ENCODE measurements at regions not wholly inside any gene's neighbourhood (a gene's known extent, or its start where the extent isn't known, plus 50 kb on each side); places are given as distances from the start of the nearest gene placed in this dataset.

DNA sequence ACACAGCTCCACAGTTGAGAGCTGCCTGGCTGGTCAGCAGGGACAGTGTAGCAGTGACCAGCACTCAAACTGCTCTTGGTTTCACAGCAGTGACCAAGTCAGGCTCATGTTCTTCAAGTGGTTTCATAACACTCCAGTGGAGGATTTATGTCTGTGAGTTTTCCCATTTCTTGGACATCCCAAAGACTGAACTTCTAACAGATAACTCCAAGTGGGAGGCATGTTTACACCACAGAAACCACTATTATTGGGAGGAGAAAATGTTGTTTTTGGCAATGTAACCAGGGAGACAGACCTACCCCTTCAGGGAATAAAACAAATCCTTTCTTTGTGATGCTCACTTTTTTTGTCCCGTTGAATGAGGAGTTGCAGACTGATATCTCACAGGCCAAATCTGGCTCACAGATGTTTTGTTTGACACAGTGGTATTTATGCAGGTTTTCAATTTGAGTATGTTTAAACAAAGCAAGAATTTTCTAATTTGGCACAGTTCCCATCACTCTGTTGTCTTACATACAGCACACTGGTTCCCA, 141.5 kb downstream of the RMI1 start:
- TF ChIP-seq, protein P1, sequence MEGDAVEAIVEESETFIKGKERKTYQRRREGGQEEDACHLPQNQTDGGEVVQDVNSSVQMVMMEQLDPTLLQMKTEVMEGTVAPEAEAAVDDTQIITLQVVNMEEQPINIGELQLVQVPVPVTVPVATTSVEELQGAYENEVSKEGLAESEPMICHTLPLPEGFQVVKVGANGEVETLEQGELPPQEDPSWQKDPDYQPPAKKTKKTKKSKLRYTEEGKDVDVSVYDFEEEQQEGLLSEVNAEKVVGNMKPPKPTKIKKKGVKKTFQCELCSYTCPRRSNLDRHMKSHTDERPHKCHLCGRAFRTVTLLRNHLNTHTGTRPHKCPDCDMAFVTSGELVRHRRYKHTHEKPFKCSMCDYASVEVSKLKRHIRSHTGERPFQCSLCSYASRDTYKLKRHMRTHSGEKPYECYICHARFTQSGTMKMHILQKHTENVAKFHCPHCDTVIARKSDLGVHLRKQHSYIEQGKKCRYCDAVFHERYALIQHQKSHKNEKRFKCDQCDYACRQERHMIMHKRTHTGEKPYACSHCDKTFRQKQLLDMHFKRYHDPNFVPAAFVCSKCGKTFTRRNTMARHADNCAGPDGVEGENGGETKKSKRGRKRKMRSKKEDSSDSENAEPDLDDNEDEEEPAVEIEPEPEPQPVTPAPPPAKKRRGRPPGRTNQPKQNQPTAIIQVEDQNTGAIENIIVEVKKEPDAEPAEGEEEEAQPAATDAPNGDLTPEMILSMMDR (IDR thresholded peaks at IDR 0.05 in 4 of 5, conservative IDR thresholded peaks at IDR 0.05 in 1 of 5) = no peak
- TF ChIP-seq POLR2A (IDR thresholded peaks at IDR 0.05) = no peak

All from gastrocnemius medialis (tissue), 4 donors.